MCF 10A (cell line): ENCODE measurements at regions not wholly inside any gene's neighbourhood (a gene's known extent, or its start where the extent isn't known, plus 50 kb on each side); places are given as distances from the start of the nearest gene placed in this dataset.

Experiments
- BruUV-seq: library from RNA; stranded (reverse); fragments of 400-500 nt; replicated peaks from 2 replicates; lab custom pipeline; 2021; lab: Mats Ljungman, UMichigan
- CTCF ChIA-PET: fragments of 300-600 bp; sonication (Branson Sonifier 250); formaldehyde crosslinking; extraction: SDS; loops from one replicate; lab custom pipeline; 2021; ENCODE audit warnings: antibody characterized with exemption, inconsistent platforms; lab: Yijun Ruan, JAX
- POLR2A ChIA-PET: fragments of 300-600, 350-650 bp; sonication (Branson Sonifier 250); formaldehyde crosslinking; extraction: SDS; loops from one replicate; lab custom pipeline; 2020; ENCODE audit warnings: antibody characterized with exemption, inconsistent platforms; lab: Yijun Ruan, JAX
- DNase-seq: peaks from one replicate; pipeline ENCODE4 v3.0.0-alpha.2; 2018; ENCODE audit not compliant: unreplicated experiment
- H3K27ac Mint-ChIP-seq: one replicate; pipeline ENCODE4 v1.8.0; 2022; ENCODE audit warnings: mild to moderate bottlenecking, low read depth, mixed read lengths; ENCODE audit not compliant: unreplicated experiment
- H3K27me3 Mint-ChIP-seq: one replicate; pipeline ENCODE4 v1.8.0; 2022; ENCODE audit warnings: mixed read lengths; ENCODE audit not compliant: insufficient read depth, unreplicated experiment
- H3K36me3 Mint-ChIP-seq: one replicate; pipeline ENCODE4 v1.8.0; 2022; ENCODE audit warnings: mild to moderate bottlenecking, moderate library complexity, mixed read lengths; ENCODE audit not compliant: insufficient read depth, unreplicated experiment
- H3K4me1 Mint-ChIP-seq: one replicate; pipeline ENCODE4 v1.8.0; 2022; ENCODE audit warnings: mixed read lengths; ENCODE audit not compliant: insufficient read depth, unreplicated experiment
- H3K4me3 Mint-ChIP-seq: one replicate; pipeline ENCODE4 v1.8.0; 2022; ENCODE audit warnings: mild to moderate bottlenecking, moderate library complexity, mixed read lengths; ENCODE audit not compliant: unreplicated experiment
- H3K9me3 Mint-ChIP-seq: one replicate; pipeline ENCODE4 v1.8.0; 2022; ENCODE audit warnings: mixed read lengths; ENCODE audit not compliant: unreplicated experiment
- CTCF ChIP-seq: fragments of 200-600 bp; IDR thresholded peaks from one replicate; pipeline ENCODE4 v1.8.0; 2022; ENCODE audit warnings: antibody characterized with exemption, mild to moderate bottlenecking; ENCODE audit not compliant: unreplicated experiment
- intact Hi-C: fragments of 100-400 bp; cut with micrococcal nuclease; formaldehyde crosslinking; loops from 2 replicates; pipeline ENCODE4 v1.14.1; 2022

- Mint-ChIP-seq H3K4me1 (peaks cover 7% of the 10 kb centered on the region), H3K4me3 (no peak overlapping the region), H3K36me3 (no peaks in the 10 kb centered on the region), H3K27ac (no peak overlapping the region), H3K9me3 (no peaks in the 10 kb centered on the region), H3K27me3 (peaks cover 11% of the 10 kb centered on the region)
- BruUV-seq, result no TSS peak
- no peak for TF ChIP-seq CTCF
- POLR2A ChIA-PET, result no interaction called here
- CTCF ChIA-PET, result no interaction called here
- DNase-seq, result no peak
- intact Hi-C loops, result no loop called here
Observed at GRCh38 chr10:129388435-129388834, 78.6 kb upstream of the MGMT start.

GRCh38 chr10:129389194-129389593, 77.8 kb upstream of the MGMT start:
- DNase-seq, result no peak
- H3K4me3 Mint-ChIP-seq, result no peak overlapping the region
- H3K9me3 Mint-ChIP-seq, result no peaks in the 10 kb centered on the region
- ChIA-PET CTCF (interaction anchor here (0.6 kb wide), 1 partner anchor 12 kb away, joined by 4 read pairs; no protein-coding TSS in a partner anchor), POLR2A (no interaction called here)
- peaks cover 7% of the 10 kb centered on the region for H3K4me1 Mint-ChIP-seq
- H3K27ac Mint-ChIP-seq, result no peak overlapping the region
- H3K36me3 Mint-ChIP-seq, result no peaks in the 10 kb centered on the region
- peaks cover 16% of the 10 kb centered on the region for H3K27me3 Mint-ChIP-seq
- no peak for TF ChIP-seq CTCF
- intact Hi-C loops, result no loop called here
- no TSS peak for BruUV-seq

GRCh38 chr10:129390147-129390546, 76.9 kb upstream of the MGMT start:
- DNase-seq, result no peak
- ChIA-PET POLR2A (no interaction called here), CTCF (no interaction called here)
- Mint-ChIP-seq H3K4me3 (no peak overlapping the region), H3K4me1 (peaks cover 7% of the 10 kb centered on the region), H3K9me3 (no peaks in the 10 kb centered on the region), H3K27me3 (peaks cover 16% of the 10 kb centered on the region), H3K36me3 (no peaks in the 10 kb centered on the region), H3K27ac (no peak overlapping the region)
- BruUV-seq, result no TSS peak
- intact Hi-C loops, result no loop called here
- no peak for TF ChIP-seq CTCF

GRCh38 chr10:129390726-129391125, 76.3 kb upstream of the MGMT start:
- TF ChIP-seq CTCF, result no peak
- Mint-ChIP-seq H3K4me1 (peaks cover 2% of the 10 kb centered on the region), H3K4me3 (no peak overlapping the region), H3K9me3 (no peaks in the 10 kb centered on the region), H3K27ac (no peak overlapping the region), H3K36me3 (no peaks in the 10 kb centered on the region), H3K27me3 (peaks cover 16% of the 10 kb centered on the region)
- intact Hi-C loops, result no loop called here
- ChIA-PET POLR2A (no interaction called here), CTCF (no interaction called here)
- no TSS peak for BruUV-seq
- no peak for DNase-seq
